Nephron progenitor cell (in vitro differentiated cells): ENCODE measurements at regions not wholly inside any gene's neighbourhood (a gene's known extent, or its start where the extent isn't known, plus 50 kb on each side); places are given as distances from the start of the nearest gene placed in this dataset.

Source experiments
- DNase-seq: peaks from one replicate; pipeline ENCODE4 v3.0.0; 2021
- H3K27ac Mint-ChIP-seq: 2 replicates; pipeline ENCODE4 v1.8.0; 2021; ENCODE audit warnings: mild to moderate bottlenecking, moderate library complexity, mixed read lengths
- H3K27me3 Mint-ChIP-seq: 2 replicates; pipeline ENCODE4 v1.8.0; 2021; ENCODE audit warnings: mild to moderate bottlenecking, low read depth, mixed read lengths; ENCODE audit not compliant: poor library complexity
- H3K36me3 Mint-ChIP-seq: 2 replicates; pipeline ENCODE4 v1.8.0; 2021; ENCODE audit warnings: low read depth, mixed read lengths
- H3K4me1 Mint-ChIP-seq: 2 replicates; pipeline ENCODE4 v1.8.0; 2021; ENCODE audit warnings: mixed read lengths
- H3K4me3 Mint-ChIP-seq: 2 replicates; pipeline ENCODE4 v1.8.0; 2021; ENCODE audit warnings: mild to moderate bottlenecking, moderate library complexity, mixed read lengths
- H3K9me3 Mint-ChIP-seq: 2 replicates; pipeline ENCODE4 v1.8.0; 2021; ENCODE audit warnings: mild to moderate bottlenecking, moderate library complexity, mixed read lengths
- TF ChIP-seq, protein P1 (sequence below): fragments of 200-600 bp; sonication (generic); IDR thresholded peaks from 2 replicates; pipeline ENCODE4 v1.5.0; 2021; ENCODE audit warnings: antibody characterized with exemption

DNA sequence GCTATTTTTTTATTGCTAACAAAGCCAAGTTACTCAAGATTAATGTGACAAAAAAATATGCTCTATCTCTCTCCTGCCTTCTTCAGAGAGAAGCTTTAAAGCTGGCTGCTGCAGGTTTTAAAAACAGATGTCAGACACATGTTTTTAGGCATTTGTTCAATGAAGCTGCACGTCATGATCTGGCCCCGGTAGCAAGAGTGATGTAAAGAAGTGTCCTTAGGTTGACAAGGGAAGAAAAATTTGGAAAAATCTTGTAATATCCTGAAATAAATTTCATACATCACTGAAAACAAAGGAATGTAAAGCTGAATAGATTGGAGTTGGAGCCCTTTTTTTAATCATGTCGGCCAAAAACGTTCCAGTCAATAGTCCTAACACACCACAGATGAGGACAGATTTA, 531.4 kb upstream of the NBEA start:
- Mint-ChIP-seq H3K27me3 (peaks cover 7% of the 10 kb centered on the region), H3K27ac (no peak overlapping the region), H3K4me1 (no peaks in the 10 kb centered on the region), H3K9me3 (peaks cover 11% of the 10 kb centered on the region), H3K36me3 (no peaks in the 10 kb centered on the region), H3K4me3 (no peak overlapping the region)
- DNase-seq: no peak
- TF ChIP-seq, protein P1, sequence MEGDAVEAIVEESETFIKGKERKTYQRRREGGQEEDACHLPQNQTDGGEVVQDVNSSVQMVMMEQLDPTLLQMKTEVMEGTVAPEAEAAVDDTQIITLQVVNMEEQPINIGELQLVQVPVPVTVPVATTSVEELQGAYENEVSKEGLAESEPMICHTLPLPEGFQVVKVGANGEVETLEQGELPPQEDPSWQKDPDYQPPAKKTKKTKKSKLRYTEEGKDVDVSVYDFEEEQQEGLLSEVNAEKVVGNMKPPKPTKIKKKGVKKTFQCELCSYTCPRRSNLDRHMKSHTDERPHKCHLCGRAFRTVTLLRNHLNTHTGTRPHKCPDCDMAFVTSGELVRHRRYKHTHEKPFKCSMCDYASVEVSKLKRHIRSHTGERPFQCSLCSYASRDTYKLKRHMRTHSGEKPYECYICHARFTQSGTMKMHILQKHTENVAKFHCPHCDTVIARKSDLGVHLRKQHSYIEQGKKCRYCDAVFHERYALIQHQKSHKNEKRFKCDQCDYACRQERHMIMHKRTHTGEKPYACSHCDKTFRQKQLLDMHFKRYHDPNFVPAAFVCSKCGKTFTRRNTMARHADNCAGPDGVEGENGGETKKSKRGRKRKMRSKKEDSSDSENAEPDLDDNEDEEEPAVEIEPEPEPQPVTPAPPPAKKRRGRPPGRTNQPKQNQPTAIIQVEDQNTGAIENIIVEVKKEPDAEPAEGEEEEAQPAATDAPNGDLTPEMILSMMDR: no peak

DNA sequence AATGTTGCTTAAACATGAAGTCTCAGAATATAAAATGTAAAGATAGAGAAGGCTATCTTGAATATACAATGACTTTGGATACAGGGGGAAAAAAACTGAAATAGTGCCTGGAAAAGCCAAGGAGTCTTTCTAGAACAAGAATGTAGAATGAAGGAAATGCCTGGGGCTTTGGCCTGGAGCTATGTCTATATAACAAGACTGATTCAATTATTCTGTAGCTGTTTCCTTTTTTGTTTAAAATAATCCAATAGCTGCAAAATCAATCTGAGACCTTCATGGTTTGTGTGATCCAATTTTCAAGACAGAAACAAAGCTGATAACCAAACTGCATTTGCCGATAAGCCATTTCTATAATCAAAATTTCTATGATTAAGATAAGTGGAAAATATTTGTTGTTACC, 530.9 kb upstream of the NBEA start:
- Mint-ChIP-seq H3K27ac (no peak overlapping the region), H3K36me3 (no peaks in the 10 kb centered on the region), H3K27me3 (peaks cover 7% of the 10 kb centered on the region), H3K4me3 (no peak overlapping the region), H3K9me3 (peaks cover 11% of the 10 kb centered on the region), H3K4me1 (no peaks in the 10 kb centered on the region)
- DNase-seq: no peak
- TF ChIP-seq, protein P1: no peak

DNA sequence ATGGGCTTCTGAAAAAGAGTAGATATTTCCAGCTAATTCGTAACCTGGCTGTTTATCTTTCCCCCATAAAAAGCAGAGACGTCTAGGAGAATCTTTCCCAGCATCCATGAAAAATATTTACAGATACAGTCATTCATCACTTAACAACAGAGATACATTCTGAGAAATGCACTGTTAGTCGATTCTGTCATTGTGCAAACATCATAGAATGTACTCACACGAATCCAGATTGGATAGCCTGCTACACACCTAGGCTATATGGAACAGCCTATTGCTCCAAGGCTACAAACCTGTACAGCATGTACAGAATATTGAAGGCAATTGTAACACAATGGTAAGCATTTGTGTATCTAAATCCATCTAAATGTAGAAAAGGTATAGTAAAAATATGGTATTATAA, 530.2 kb upstream of the NBEA start:
- H3K4me3 Mint-ChIP-seq: no peak overlapping the region
- no peaks in the 10 kb centered on the region for H3K36me3 Mint-ChIP-seq
- H3K27ac Mint-ChIP-seq: no peak overlapping the region
- peaks cover 7% of the 10 kb centered on the region for H3K27me3 Mint-ChIP-seq
- DNase-seq: no peak
- H3K9me3 Mint-ChIP-seq: peaks cover 11% of the 10 kb centered on the region
- H3K4me1 Mint-ChIP-seq: peaks cover under 1% of the 10 kb centered on the region
- TF ChIP-seq, protein P1: no peak

DNA sequence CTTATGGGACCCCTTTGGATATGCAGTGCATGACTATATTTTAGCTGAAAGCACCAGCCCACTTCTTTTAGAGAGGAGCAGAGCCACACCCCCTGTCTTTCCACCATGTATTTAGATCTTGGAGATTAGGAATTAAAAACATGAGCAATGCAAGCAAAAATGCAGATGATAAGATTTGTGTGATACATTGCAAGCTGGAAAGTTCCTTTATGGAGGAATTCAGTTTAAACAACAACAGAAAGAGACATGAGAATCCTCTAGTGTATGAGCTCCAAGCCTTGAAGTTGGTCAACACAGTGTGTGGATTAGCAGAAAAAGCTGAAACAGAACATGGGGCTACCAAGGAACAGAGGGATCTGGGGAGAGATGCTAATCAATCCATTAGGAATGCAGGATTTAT, 529.8 kb upstream of the NBEA start:
- TF ChIP-seq, protein P1: no peak
- Mint-ChIP-seq H3K4me1 (peaks cover 3% of the 10 kb centered on the region), H3K27me3 (peaks cover 7% of the 10 kb centered on the region), H3K4me3 (no peak overlapping the region), H3K27ac (no peak overlapping the region), H3K36me3 (no peaks in the 10 kb centered on the region), H3K9me3 (peaks cover 10% of the 10 kb centered on the region)
- DNase-seq: no peak

DNA sequence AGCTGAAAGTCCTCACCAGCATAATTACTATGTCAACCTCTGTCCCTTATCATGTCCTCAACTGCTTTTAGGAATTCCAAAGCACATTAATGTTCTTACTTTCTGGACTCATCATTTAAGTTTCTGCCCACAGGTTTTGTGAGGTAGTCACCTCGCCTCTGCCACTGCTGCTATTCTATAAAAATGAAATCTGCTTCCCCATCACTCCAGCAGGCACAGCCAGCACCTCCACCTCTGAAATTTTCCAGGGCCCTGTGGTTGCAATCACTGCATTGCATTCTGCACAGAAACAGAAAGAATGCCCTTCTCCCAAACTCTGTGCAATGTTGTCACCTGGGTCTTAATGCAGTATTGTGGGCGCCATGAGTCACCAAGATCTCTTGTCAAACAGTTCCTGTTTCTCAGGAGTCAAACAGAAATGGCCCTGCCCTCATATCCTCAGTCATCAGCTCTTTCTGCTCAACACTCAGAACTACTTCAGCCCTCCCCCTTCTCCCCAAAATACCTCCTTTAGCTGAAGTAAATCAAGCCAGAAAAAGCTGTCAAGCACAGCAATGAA, 529.2 kb upstream of the NBEA start:
- DNase-seq: no peak
- H3K4me3 Mint-ChIP-seq: no peak overlapping the region
- H3K4me1 Mint-ChIP-seq: peaks cover 3% of the 10 kb centered on the region
- no peak overlapping the region for H3K27ac Mint-ChIP-seq
- peaks cover 6% of the 10 kb centered on the region for H3K27me3 Mint-ChIP-seq
- H3K36me3 Mint-ChIP-seq: no peaks in the 10 kb centered on the region
- TF ChIP-seq, protein P1: no peak
- peaks cover 5% of the 10 kb centered on the region for H3K9me3 Mint-ChIP-seq

DNA sequence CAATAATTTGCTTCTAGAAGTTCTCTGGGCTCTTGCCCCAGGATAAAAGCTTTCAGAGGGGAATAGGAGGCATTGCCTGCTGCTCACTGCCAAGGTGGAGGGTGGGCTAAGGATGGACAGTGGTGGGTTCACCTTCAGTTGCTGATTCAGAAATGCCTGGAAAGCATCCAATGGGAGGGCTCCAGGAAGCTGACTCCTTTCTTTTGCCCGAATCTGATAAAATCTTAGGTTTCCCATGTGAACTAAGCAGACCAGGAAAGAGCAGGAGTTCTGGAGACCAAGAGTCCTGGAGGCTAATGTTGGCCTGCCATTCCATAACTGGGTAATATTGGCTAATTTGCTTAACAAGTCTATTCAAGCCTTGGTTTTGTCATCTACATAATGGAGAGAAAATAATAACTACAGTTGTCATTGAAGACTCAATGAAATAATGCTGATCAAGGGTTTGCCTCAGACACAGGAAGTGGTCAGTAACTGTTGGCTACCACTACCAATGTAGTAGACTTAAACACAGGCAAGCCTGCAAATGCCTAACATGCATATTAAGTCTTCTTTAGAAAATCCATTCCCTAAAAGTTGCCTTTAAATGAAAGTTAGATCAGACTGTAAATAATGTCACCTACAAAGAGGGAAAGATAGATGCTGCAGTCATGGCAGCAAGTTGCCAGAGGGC, 528.4 kb upstream of the NBEA start:
- TF ChIP-seq, protein P1: no peak
- DNase-seq: no peak
- no peak overlapping the region for H3K27ac Mint-ChIP-seq
- no peaks in the 10 kb centered on the region for H3K36me3 Mint-ChIP-seq
- H3K9me3 Mint-ChIP-seq: peaks cover under 1% of the 10 kb centered on the region
- no peaks in the 10 kb centered on the region for H3K27me3 Mint-ChIP-seq
- no peak overlapping the region for H3K4me3 Mint-ChIP-seq
- peaks cover 3% of the 10 kb centered on the region for H3K4me1 Mint-ChIP-seq
